ENCODE measurements at regions not wholly inside any gene's neighbourhood (a gene's known extent, or its start where the extent isn't known, plus 50 kb on each side); places are given as distances from the start of the nearest gene placed in this dataset.

GRCh38 chr10:64275001-64275400, 753.8 kb downstream of the REEP3 start:
- TF ChIP-seq SUZ12 (IDR thresholded peaks at IDR 0.05; ENCODE audit: extremely low read depth, insufficient read depth, insufficient read length) (no peak), YY1 (IDR thresholded peaks at IDR 0.05; ENCODE audit: insufficient read depth, insufficient read length) (no peak), ZNF274 (IDR thresholded peaks at IDR 0.05; ENCODE audit: low read depth, low read length) (no peak)

Measured in NT2/D1 (cell line).